ENCODE measurements at regions not wholly inside any gene's neighbourhood (a gene's known extent, or its start where the extent isn't known, plus 50 kb on each side); places are given as distances from the start of the nearest gene placed in this dataset.

DNA sequence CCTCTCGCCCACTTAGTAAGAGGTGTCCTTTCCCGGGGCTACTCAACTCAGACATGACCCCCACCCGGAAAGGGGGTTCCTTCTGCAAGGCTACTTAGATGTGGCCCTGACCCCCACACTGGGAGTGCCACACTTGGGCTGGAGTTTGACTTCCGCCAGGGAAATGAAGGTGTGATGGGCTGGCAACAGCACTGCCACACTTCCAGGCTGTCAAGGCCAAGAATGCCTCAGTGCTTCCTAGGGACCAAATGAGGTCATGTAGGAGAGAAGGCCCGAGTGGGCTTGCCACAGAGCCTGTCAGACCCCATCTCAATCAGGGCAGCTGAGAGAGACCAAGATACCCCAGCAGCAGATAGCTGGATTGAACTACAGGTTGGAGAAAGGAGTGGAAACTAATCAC is 55.5 kb downstream of the DRD1 start:
- DNase-seq: no peak

- no peak for DNase-seq
These were observed 56.8 kb downstream of the DRD1 start for GRCh38 chr5:175387144-175387543.

DNA sequence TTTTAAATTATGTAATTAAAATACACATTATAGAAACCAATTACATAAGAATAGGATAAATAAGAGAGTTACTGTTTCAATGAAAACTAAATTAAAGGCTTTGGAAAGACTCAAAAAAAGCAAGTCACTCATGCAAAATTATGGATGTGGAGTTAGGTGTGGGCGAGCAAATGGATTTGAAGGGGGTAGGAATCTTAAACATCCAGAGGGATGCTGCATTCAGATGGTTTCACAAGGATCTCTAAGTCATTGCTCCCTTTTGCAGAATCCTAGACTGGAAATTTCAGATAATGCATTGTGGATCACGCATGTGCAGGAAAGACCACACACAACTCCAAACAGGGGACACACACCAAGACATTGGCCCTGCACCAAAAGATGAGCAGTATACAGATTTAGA is 57.5 kb downstream of the DRD1 start:
- no peak for DNase-seq

DNA sequence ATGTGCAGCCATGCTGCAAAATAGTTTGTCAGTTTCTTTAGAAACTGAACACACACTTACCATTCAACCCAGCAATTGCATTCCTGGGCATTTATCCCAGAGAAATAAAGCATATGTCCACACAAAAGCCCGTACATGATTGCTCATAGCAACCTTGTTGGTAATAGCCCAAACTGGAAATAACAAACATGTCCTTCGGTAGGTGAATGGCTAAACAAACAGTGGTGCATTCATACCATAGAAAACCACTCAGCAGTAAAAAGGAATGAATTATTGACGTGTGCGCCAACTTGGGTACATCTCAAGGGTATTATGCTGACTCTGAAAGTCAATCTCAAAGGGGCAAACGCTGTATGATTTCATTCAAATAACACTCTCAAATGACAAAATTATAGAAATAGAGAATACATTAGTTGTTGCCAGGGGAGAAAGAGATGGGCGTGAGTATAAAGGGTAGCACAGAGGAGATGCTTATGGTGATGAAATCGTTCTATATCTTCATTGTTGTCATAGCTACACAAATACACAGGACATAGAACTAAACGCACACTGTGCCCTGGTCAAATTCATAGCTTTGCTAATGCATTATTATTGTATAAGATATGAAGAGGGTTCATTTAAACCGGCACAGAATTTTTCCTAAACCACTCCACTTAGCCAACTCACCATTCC is 58.2 kb downstream of the DRD1 start:
- DNase-seq: peak; percentile 75

DNA sequence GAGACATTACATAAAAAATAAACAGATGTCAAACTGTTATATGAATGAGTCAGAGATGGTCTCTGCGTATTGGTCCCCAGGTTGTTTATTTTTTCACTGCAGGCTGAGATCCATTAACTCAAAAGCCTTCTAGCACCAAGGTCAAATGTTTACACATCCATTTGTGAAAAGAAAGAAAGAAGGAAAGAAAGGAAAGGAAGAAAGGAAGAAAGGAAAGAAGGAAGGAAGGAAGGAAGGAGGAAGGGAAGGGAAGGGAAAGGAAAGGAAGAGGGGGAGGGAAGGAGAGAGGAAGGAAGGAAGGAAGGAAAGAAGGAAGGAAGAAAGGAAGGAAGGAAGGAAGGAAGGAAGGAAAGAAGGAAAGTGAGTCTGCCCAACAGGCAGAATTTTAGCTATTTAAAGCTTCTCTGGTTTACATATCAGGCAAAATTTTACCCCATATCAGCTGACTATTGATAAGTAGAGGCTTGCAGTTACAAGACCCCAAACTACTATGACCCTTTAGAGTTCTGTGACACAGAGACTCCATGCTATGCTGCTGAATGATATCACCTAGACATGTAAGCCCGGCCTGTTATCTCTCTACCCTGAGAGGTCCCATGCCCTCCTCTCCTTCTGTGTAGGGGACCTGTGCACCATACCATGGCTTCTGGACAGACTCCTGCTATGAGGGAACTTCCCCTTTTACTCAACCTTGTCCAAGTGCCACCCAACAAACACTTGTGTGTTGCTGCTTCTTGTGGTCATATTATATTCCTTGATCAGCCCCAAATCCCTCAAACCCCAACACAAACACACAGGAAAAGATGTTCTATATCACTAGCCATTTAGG is 59.0 kb downstream of the DRD1 start:
- no peak for DNase-seq

DNA sequence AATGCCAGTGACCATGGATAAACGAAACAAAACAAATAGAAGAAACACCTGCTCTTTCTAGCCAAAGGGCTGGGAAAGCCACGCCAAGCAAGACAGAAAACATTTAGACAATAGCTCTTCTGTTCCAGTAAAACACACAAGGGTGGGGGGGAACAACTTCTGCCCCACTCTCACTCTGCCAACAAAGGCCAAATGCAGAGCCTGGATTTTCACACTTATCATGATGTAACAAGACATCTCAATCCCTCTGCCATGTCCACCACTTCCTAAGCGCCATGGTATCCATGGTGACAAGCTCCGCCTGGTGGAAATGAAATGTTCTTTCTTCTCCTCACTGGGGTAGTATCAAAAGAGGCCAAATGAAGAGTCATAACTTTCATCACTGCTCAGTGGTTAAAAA is 60.6 kb downstream of the DRD1 start:
- DNase-seq: peak; percentile 25

- DNase-seq: no peak
These were observed 61.8 kb downstream of the DRD1 start for GRCh38 chr5:175382171-175382570.

GRCh38 chr5:175381130-175381529 is 62.9 kb downstream of the DRD1 start:
- DNase-seq: no peak

GRCh38 chr5:175380701-175381100 is 63.3 kb downstream of the DRD1 start:
- DNase-seq: no peak

- DNase-seq: no peak
These were observed 64.1 kb downstream of the DRD1 start for GRCh38 chr5:175379867-175380266.

DNA sequence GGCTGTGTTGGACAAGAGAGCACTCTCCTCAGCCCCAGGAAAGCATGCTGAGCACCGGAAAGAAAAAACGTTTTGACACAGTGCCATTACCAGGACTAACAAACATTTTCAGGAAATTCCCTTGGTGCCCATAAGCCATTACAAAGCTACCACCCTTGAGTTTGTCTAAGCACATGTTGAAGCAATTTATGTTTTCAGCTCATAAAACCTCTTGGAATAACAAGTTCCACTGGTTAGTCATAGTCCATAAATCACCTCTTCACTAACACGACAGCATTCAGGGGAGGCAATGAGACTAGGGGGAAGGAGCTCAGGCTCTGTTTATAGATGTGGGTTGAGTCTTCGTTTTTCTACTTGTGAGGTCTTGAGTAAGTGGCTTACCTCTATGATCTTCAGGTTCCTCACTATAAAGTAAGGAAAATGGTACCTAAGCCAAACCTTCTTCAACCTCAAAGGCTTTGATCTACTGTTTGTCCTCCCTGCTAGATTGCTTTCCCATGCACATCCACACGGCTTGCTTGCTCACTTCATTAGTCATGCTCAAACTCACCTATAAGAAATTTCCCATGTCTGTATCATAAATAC is 65.4 kb downstream of the DRD1 start:
- no peak for DNase-seq

GRCh38 chr5:175377816-175378215 is 66.2 kb downstream of the DRD1 start:
- DNase-seq: no peak

DNA sequence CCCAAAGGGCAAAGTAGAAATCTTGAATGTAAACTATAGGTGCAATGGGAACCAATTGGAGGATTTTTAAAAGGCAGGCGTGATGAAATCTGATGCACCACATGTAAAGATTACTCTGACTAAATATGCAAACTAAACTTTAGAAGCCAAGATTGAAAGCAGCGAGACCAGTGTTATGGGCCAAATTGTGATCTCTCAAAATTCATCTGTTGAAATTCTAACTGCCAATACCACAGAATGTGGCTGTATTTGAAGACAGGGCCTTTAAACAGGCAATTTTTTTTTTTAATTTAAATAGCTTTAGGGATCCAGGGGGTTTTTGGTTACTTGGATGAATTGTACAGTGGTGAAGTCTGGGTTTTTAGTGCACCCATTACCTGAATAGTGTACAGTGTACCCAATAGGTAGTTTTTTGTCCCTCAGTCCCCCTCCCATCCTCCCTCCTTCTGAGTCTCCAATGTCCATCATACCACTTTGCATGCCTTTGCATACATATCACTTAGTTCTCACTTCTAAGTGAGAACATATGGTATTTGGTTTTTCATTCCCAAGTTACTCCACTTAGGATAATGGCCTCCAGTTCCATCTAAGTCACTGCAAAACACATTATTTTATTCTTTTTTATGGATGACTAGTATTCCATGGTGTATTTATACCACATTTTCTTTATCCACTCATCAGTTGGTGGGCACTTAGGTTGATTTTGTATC is 69.7 kb downstream of the DRD1 start:
- DNase-seq: no peak

GRCh38 chr5:175365866-175366265 is 78.1 kb downstream of the DRD1 start:
- DNase-seq: no peak

- no peak for DNase-seq
These were observed 80.7 kb downstream of the DRD1 start for GRCh38 chr5:175363300-175363699.

GRCh38 chr5:175357995-175358394 is 86.0 kb downstream of the DRD1 start:
- no peak for DNase-seq

DNA sequence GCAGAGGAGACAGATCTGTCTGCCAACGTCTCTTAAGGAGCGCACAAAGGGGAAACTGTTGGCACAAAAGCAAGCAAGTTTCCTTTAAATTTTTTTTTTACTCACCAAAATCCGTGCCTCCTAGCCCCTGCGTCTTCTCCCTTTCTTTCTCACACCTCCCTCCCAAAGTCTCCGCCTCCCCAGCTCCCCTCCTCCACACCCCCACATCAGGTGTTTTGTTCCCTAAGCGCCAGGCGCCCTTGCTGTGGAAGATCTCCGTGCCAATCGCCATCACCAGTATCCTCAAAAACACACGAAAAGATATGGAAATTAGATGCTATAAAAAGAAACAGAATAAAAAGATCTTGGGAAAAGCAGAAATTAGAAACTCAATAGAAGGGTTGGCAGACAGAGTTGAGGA is 87.6 kb downstream of the DRD1 start:
- DNase-seq: no peak

GRCh38 chr5:175354964-175355363 is 89.0 kb downstream of the DRD1 start:
- no peak for DNase-seq

GRCh38 chr5:175353926-175354325 is 90.1 kb downstream of the DRD1 start:
- no peak for DNase-seq

DNA sequence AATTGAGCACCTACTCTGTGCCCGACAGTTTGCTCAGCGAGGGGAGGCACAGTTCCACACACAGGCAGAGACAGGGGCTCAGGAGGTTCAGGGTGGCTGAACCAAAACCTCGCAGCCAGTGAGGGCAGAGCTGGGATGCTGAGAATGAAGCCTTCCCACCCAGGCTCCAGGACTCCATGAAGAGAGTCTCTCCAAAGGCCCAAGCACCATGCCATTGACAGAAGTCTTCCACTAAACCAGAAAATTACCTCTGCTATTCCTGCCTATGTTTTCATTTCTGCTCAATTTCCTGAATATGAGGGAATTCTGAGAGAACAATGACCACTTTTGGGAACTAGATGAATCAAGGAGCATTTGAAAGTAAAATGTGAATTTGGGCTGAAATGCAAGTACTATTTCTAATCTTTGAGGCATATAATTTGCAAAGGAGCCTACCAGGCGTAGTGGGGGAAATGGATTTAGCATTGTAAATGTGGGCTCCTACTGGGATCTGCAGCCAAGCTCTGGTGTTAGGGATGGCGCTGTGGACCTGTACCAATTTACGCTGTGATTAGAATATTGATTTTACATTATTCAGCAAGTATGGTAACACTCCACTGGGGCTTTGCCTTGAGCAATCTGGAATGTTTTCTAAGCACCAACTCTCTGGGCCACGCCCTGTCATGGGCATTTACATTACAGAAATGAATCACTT is 91.9 kb downstream of the DRD1 start:
- DNase-seq: no peak

GRCh38 chr5:175351126-175351525 is 92.9 kb downstream of the DRD1 start:
- DNase-seq: no peak

- DNase-seq: no peak
These were observed 96.1 kb downstream of the DRD1 start for GRCh38 chr5:175347931-175348330.

GRCh38 chr5:175347027-175347426 is 97.0 kb downstream of the DRD1 start:
- DNase-seq: no peak

All from NCI-H1105 treated with DMSO at 0.1 percent for 48 hours (cell line).